HUES64 (cell line): ENCODE measurements at regions not wholly inside any gene's neighbourhood (a gene's known extent, or its start where the extent isn't known, plus 50 kb on each side); places are given as distances from the start of the nearest gene placed in this dataset.
"Not testable (repeated sequence)": the region's sequence is repeated elsewhere in the genome, so short reads cannot be mapped to it uniquely, and the experiment has no call there.

Experiments
- H3K27ac ChIP-seq: 2 replicates; pipeline ENCODE4 v1.7.0; 2013; ENCODE audit warnings: low read depth, low read length, inconsistent platforms
- H3K27me3 ChIP-seq: 2 replicates; pipeline ENCODE4 v1.6.1; 2013; ENCODE audit warnings: mild to moderate bottlenecking, low read length; ENCODE audit not compliant: insufficient read depth
- H3K36me3 ChIP-seq: 2 replicates; pipeline ENCODE4 v1.6.1; 2013; ENCODE audit warnings: mild to moderate bottlenecking, low read length; ENCODE audit not compliant: insufficient read depth
- H3K4me1 ChIP-seq: 2 replicates; pipeline ENCODE4 v1.6.1; 2013; ENCODE audit warnings: mild to moderate bottlenecking, low read length, moderate library complexity; ENCODE audit not compliant: insufficient read depth
- H3K4me3 ChIP-seq: 2 replicates; pipeline ENCODE4 v1.5.1; 2013; ENCODE audit warnings: mild to moderate bottlenecking, low read length, moderate library complexity
- H3K9ac ChIP-seq: 2 replicates; pipeline ENCODE4 v1.6.1; 2013; ENCODE audit warnings: mild to moderate bottlenecking, low read depth, low read length
- H3K9me3 ChIP-seq: 2 replicates; pipeline ENCODE4 v1.6.1; 2013; ENCODE audit warnings: low read depth, low read length; ENCODE audit not compliant: insufficient read depth
- WGBS: fragments of 150-250, 120-280 bp; methylation state at CpG from one replicate; pipeline ENCODE4 v1.1.7; 2013; ENCODE audit warnings: missing lambda C conversion rate; 5-methylcytosine and 5-hydroxymethylcytosine counted together

GRCh38 chr17:14427900-14428647 lies 127.2 kb downstream of the HS3ST3B1 start:
- Histone ChIP-seq H3K9ac (no peak overlapping the region), H3K4me1 (no peaks in the 10 kb centered on the region), H3K27me3 (no peaks in the 10 kb centered on the region), H3K36me3 (no peaks in the 10 kb centered on the region), H3K9me3 (no peaks in the 10 kb centered on the region), H3K4me3 (no peak overlapping the region), H3K27ac (no peak overlapping the region)
- WGBS: 83% methylated on average over 14 of the region's 14 CpGs

- not testable (repeated sequence) for H3K4me3 ChIP-seq, H3K27me3 ChIP-seq, H3K36me3 ChIP-seq, H3K9ac ChIP-seq, H3K9me3 ChIP-seq, H3K27ac ChIP-seq, H3K4me1 ChIP-seq
- WGBS: 91% methylated on average over 8 of the region's 8 CpGs
These were observed 122.3 kb downstream of the HS3ST3B1 start for GRCh38 chr17:14423156-14423555.

- WGBS: 90% methylated on average over 1 of the region's 1 CpG
- no peak overlapping the region for H3K4me3 ChIP-seq
- H3K9ac ChIP-seq: no peak overlapping the region
- no peaks in the 10 kb centered on the region for H3K4me1 ChIP-seq
- no peaks in the 10 kb centered on the region for H3K36me3 ChIP-seq
- H3K27me3 ChIP-seq: no peaks in the 10 kb centered on the region
- H3K9me3 ChIP-seq: 0 out of 2 replicates have a peak, but pooled peaks cover 6% of the 10 kb centered on the region
- H3K27ac ChIP-seq: no peak overlapping the region
These were observed 116.5 kb downstream of the HS3ST3B1 start for GRCh38 chr17:14417336-14417735.

GRCh38 chr17:14409292-14409691 lies 108.4 kb downstream of the HS3ST3B1 start:
- no peak overlapping the region for H3K9ac ChIP-seq
- 88% methylated on average over 1 of the region's 1 CpG for WGBS
- H3K4me1 ChIP-seq: no peaks in the 10 kb centered on the region
- no peaks in the 10 kb centered on the region for H3K36me3 ChIP-seq
- H3K27ac ChIP-seq: no peak overlapping the region
- H3K4me3 ChIP-seq: no peak overlapping the region
- H3K9me3 ChIP-seq: no peaks in the 10 kb centered on the region
- no peaks in the 10 kb centered on the region for H3K27me3 ChIP-seq

GRCh38 chr17:14407541-14407940 lies 106.7 kb downstream of the HS3ST3B1 start:
- no peak overlapping the region for H3K9ac ChIP-seq
- no peaks in the 10 kb centered on the region for H3K27me3 ChIP-seq
- no peak overlapping the region for H3K27ac ChIP-seq
- WGBS: 82% methylated on average over 2 of the region's 2 CpGs
- no peaks in the 10 kb centered on the region for H3K4me1 ChIP-seq
- H3K36me3 ChIP-seq: no peaks in the 10 kb centered on the region
- no peak overlapping the region for H3K4me3 ChIP-seq
- peaks cover 4% of the 10 kb centered on the region; the same call in 1 of the 2 replicates for H3K9me3 ChIP-seq

GRCh38 chr17:14405189-14405588 lies 104.3 kb downstream of the HS3ST3B1 start:
- H3K27ac ChIP-seq: no peak overlapping the region
- no peak overlapping the region for H3K9ac ChIP-seq
- 90% methylated on average over 4 of the region's 4 CpGs for WGBS
- peaks cover 6% of the 10 kb centered on the region; the same call in 1 of the 2 replicates for H3K9me3 ChIP-seq
- H3K4me3 ChIP-seq: no peak overlapping the region
- no peaks in the 10 kb centered on the region for H3K36me3 ChIP-seq
- H3K27me3 ChIP-seq: no peaks in the 10 kb centered on the region
- no peaks in the 10 kb centered on the region for H3K4me1 ChIP-seq
